Suprapubic skin (tissue), 4 donors: ENCODE measurements at regions not wholly inside any gene's neighbourhood (a gene's known extent, or its start where the extent isn't known, plus 50 kb on each side); places are given as distances from the start of the nearest gene placed in this dataset.
"Not testable (repeated sequence)": the region's sequence is repeated elsewhere in the genome, so short reads cannot be mapped to it uniquely, and the experiment has no call there.

Experiments used
- DNase-seq, 2 donors: peaks; one replicate each; pipeline ENCODE4 v3.0.0-alpha.2; 2019; ENCODE audit warnings: low spot score in 2 of 2
- H3K27ac ChIP-seq: fragments of 200-600 bp; sonication (generic); one replicate; pipeline ENCODE4 v1.5.1; 2019
- H3K27me3 ChIP-seq: fragments of 200-600 bp; sonication (generic); one replicate; pipeline ENCODE4 v1.5.1; 2019
- H3K36me3 ChIP-seq: fragments of 200-600 bp; sonication (generic); one replicate; pipeline ENCODE4 v1.5.1; 2019
- H3K4me1 ChIP-seq: fragments of 200-600 bp; sonication (generic); one replicate; pipeline ENCODE4 v1.5.1; 2019
- H3K4me3 ChIP-seq: fragments of 200-600 bp; sonication (generic); one replicate; pipeline ENCODE4 v1.5.1; 2019; ENCODE audit warnings: mild to moderate bottlenecking
- H3K9me3 ChIP-seq: fragments of 200-600 bp; sonication (generic); one replicate; pipeline ENCODE4 v1.5.1; 2019
- EP300 ChIP-seq: sonication (generic); formaldehyde crosslinking; IDR thresholded peaks from one replicate; pipeline ENCODE4 v1.6.1; 2017; ENCODE audit warnings: antibody characterized with exemption
- POLR2A ChIP-seq, 2 donors: fragments of 450-650 bp; IDR thresholded peaks; one replicate each; pipeline ENCODE4 v1.6.1; 2017; ENCODE audit warnings: antibody characterized with exemption in 2 of 2, mild to moderate bottlenecking in 2 of 2, moderate library complexity in 2 of 2
- POLR2AphosphoS5 ChIP-seq, 3 donors: sonication (generic); formaldehyde crosslinking; IDR thresholded peaks; one replicate each; pipeline ENCODE4 v1.6.1; 2017; ENCODE audit warnings: antibody characterized with exemption in 3 of 3
- WGBS: methylation state at CpG from one replicate; pipeline ENCODE4 v1.1.5; 2018; 5-methylcytosine and 5-hydroxymethylcytosine counted together
- TF ChIP-seq, protein P1 (sequence below), 2 donors: fragments of 200-600 bp in 1 of 2; fragments of 450-650 bp in 1 of 2; sonication (generic) in 1 of 2; IDR thresholded peaks; one replicate each; pipeline ENCODE4 v1.5.1; 2016 to 2019; ENCODE audit warnings: antibody characterized with exemption in 2 of 2, mild to moderate bottlenecking in 1 of 2, moderate library complexity in 1 of 2

DNA sequence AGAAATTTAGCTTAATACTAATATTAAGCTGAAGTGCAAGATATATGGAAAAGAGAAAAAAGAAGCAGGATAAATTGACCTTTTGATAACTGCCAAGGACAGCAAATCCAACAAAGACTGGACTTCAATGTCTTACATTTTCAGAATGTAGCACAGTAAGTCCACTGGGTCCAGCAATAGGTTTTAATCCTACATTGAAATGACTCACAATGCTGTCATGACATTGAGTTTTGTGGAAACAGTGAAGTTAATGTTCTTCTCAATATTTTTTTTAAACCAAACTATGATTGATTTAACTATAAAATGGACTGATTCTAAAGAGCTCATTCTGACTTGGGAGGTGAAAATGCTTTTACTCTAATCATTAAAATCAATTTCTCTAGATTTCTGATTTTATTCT, 166.6 kb upstream of the ZNF717 start:
- no peaks in the 10 kb centered on the region for H3K27me3 ChIP-seq
- no peaks in the 10 kb centered on the region for H3K36me3 ChIP-seq
- no peak overlapping the region for H3K4me3 ChIP-seq
- no peaks in the 10 kb centered on the region for H3K4me1 ChIP-seq
- H3K9me3 ChIP-seq: no peaks in the 10 kb centered on the region
- no peak for DNase-seq
- no peak for TF ChIP-seq POLR2AphosphoS5 (IDR thresholded peaks at IDR 0.05)
- TF ChIP-seq, protein P1, sequence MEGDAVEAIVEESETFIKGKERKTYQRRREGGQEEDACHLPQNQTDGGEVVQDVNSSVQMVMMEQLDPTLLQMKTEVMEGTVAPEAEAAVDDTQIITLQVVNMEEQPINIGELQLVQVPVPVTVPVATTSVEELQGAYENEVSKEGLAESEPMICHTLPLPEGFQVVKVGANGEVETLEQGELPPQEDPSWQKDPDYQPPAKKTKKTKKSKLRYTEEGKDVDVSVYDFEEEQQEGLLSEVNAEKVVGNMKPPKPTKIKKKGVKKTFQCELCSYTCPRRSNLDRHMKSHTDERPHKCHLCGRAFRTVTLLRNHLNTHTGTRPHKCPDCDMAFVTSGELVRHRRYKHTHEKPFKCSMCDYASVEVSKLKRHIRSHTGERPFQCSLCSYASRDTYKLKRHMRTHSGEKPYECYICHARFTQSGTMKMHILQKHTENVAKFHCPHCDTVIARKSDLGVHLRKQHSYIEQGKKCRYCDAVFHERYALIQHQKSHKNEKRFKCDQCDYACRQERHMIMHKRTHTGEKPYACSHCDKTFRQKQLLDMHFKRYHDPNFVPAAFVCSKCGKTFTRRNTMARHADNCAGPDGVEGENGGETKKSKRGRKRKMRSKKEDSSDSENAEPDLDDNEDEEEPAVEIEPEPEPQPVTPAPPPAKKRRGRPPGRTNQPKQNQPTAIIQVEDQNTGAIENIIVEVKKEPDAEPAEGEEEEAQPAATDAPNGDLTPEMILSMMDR (IDR thresholded peaks at IDR 0.05): no peak
- TF ChIP-seq EP300: no peak
- TF ChIP-seq POLR2A (IDR thresholded peaks at IDR 0.05): no peak
- H3K27ac ChIP-seq: no peak overlapping the region

DNA sequence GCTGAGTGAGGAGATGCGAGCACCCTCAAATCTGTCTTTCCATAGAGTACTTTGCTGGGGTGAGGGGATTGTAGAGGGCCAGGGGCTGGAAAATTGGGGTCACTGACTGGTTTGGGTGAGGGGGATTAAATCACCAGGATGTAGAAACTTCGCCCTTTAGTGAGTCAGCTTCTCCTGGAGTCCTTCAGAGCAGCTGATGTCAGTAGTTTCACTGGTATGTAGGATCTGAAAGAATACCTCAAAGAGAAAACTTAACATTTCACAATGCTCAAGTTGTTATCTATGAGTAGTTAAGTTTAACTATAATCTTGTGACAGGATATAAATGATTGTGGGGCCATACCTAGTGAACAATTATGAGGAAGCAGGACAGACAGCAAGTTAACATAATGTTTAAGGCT, 174.7 kb upstream of the ZNF717 start:
- 97% methylated on average over 2 of the region's 2 CpGs for WGBS

DNA sequence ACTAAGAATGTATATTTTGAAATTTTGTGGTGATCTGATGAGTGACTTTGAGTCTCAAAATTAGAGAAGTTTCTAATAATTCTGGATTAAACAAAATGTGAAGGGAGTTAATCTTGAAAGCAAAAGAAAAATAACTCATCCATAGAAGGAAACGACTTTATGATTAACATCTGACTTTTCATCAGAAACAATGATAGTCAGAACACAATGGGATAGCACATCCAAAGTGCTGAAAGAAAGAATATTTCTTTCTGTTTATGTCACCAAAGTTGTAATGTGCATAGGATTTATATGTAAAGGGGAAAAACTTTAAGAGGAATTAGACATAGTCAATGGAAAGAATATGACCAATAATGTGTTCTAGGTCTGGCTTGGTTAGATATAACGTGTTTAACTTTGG, 176.7 kb upstream of the ZNF717 start:
- WGBS: 79% methylated on average over 2 of the region's 2 CpGs
- not testable (repeated sequence) for H3K4me3 ChIP-seq, H3K9me3 ChIP-seq, H3K36me3 ChIP-seq, DNase-seq, H3K27me3 ChIP-seq, H3K4me1 ChIP-seq, H3K27ac ChIP-seq

More for the DNA sequence above, 174.7 kb upstream of the ZNF717 start:
- H3K4me3 ChIP-seq, H3K27me3 ChIP-seq, H3K4me1 ChIP-seq, H3K9me3 ChIP-seq, DNase-seq, H3K36me3 ChIP-seq, H3K27ac ChIP-seq: not testable (repeated sequence)

DNA sequence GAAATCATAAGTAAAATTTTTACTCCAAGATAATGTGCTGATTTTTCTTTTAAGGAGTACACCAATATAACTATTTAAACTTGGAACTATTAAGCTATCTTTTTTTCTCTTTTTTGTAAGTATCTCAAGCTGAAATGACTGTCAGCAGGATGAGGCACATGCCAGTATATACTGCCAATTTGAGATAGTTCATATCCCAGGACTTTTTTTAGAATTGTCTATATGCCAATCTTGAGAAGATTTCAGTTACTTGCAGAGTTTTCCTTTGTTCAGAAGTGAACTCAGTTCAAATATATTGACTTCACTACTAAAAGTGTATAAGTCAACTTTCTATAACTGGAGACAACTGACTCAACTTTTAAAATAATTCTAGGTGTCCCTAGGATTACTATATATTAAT, 181.7 kb upstream of the ZNF717 start:
- Histone ChIP-seq H3K4me3 (no peak overlapping the region), H3K36me3 (no peaks in the 10 kb centered on the region), H3K27me3 (no peaks in the 10 kb centered on the region), H3K27ac (no peak overlapping the region), H3K9me3 (no peaks in the 10 kb centered on the region), H3K4me1 (no peaks in the 10 kb centered on the region)
- no peak for DNase-seq
- TF ChIP-seq POLR2A (IDR thresholded peaks at IDR 0.05) (no peak), EP300 (no peak), POLR2AphosphoS5 (IDR thresholded peaks at IDR 0.05) (no peak)
- TF ChIP-seq, protein P1 (IDR thresholded peaks at IDR 0.05): no peak

DNA sequence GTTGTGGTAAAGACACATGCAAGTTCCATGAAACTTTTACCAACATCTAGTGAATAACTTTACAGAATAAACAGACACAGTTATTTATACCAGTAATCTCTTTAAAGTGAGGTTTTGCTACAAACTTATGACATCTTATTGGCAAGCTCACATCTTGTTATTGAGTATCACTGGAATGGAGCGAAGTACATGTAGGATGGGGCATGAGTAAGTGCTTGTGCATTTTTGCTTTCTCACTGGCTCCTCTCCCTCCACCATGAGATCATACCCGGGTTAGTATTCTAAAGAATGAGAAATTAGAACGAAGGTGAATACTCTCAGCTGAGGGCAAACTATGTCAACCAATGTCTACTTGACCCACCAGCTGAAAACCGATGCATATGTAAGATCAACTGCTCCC, 193.3 kb upstream of the ZNF717 start:
- peaks cover 6% of the 10 kb centered on the region for H3K9me3 ChIP-seq
- no peaks in the 10 kb centered on the region for H3K36me3 ChIP-seq
- H3K4me3 ChIP-seq: no peak overlapping the region
- WGBS: 81% methylated on average over 4 of the region's 4 CpGs
- H3K27me3 ChIP-seq: no peaks in the 10 kb centered on the region
- DNase-seq: no peak
- no peak overlapping the region for H3K27ac ChIP-seq
- no peaks in the 10 kb centered on the region for H3K4me1 ChIP-seq
- TF ChIP-seq POLR2A (IDR thresholded peaks at IDR 0.05) (no peak), POLR2AphosphoS5 (IDR thresholded peaks at IDR 0.05) (no peak), EP300 (no peak)
- TF ChIP-seq, protein P1 (IDR thresholded peaks at IDR 0.05): no peak

DNA sequence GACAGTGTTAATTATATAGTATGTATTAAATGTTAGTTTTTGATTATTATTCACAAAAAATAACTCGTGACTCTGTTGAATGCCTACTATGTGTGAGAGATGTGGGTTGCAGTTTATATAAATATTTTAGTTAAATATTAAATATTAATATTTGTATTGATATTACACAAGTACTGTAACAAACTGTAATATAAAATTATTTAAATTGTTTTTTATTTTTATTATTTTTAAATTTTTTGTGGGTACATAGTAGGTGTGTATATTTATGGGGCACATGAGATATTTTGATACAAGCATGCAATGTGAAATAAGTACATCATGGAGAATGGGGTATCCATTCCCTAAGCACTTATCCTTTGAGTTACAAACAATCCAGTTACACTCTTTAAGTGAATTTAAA, 196.1 kb upstream of the ZNF717 start:
- WGBS: 73% methylated on average over 1 of the region's 1 CpG
- Histone ChIP-seq H3K36me3 (no peaks in the 10 kb centered on the region), H3K27ac (no peak overlapping the region), H3K27me3 (no peaks in the 10 kb centered on the region), H3K4me3 (no peak overlapping the region), H3K4me1 (no peaks in the 10 kb centered on the region), H3K9me3 (no peaks in the 10 kb centered on the region)
- TF ChIP-seq, protein P1 (IDR thresholded peaks at IDR 0.05): no peak
- DNase-seq: no peak
